IMR-90 (cell line): ENCODE measurements at regions not wholly inside any gene's neighbourhood (a gene's known extent, or its start where the extent isn't known, plus 50 kb on each side); places are given as distances from the start of the nearest gene placed in this dataset.

Experiments
- BHLHE40 ChIP-seq: fragments of 150-350 bp; IDR thresholded peaks from 2 replicates; pipeline ENCODE4 v1.6.1; 2016; ENCODE audit warnings: mild to moderate bottlenecking, low read depth, low read length
- CEBPB ChIP-seq: IDR thresholded peaks from 2 replicates; pipeline ENCODE4 v1.6.1; 2012; ENCODE audit warnings: low read depth, low read length, improper control_type of control experiment
- CTCF ChIP-seq: conservative IDR thresholded peaks from 2 replicates; pipeline ENCODE4 v1.5.1; 2012; ENCODE audit warnings: mild to moderate bottlenecking, low read depth, low read length, improper control_type of control experiment
- ELK1 ChIP-seq: fragments of 150-350 bp; IDR thresholded peaks from 2 replicates; pipeline ENCODE4 v1.6.1; 2016; ENCODE audit warnings: low read depth, mild to moderate bottlenecking, low read length, moderate library complexity, borderline replicate concordance
- FOS ChIP-seq: fragments of 150-350 bp; IDR thresholded peaks from 2 replicates; pipeline ENCODE4 v1.6.1; 2016; ENCODE audit warnings: low read depth, low read length
- MAFK ChIP-seq: IDR thresholded peaks from 2 replicates; pipeline ENCODE4 v1.6.1; 2012; ENCODE audit warnings: low read depth, low read length, improper control_type of control experiment
- MAZ ChIP-seq: IDR thresholded peaks from 2 replicates; pipeline ENCODE4 v1.6.1; 2012; ENCODE audit warnings: low read depth, mild to moderate bottlenecking, low read length, improper control_type of control experiment, moderate library complexity, borderline replicate concordance
- MXI1 ChIP-seq: IDR thresholded peaks from 2 replicates; pipeline ENCODE4 v1.6.1; 2012; ENCODE audit warnings: low read depth, mild to moderate bottlenecking, low read length, moderate library complexity, borderline replicate concordance
- POLR2A ChIP-seq: IDR thresholded peaks from 2 replicates; pipeline ENCODE4 v1.6.1; 2012; ENCODE audit warnings: mild to moderate bottlenecking, low read depth, low read length
- RAD21 ChIP-seq: IDR thresholded peaks from 2 replicates; pipeline ENCODE4 v1.6.1; 2012; ENCODE audit warnings: low read length, improper control_type of control experiment
- RCOR1 ChIP-seq: IDR thresholded peaks from 2 replicates; pipeline ENCODE4 v1.6.1; 2012; ENCODE audit warnings: mild to moderate bottlenecking, low read length, improper control_type of control experiment; ENCODE audit not compliant: insufficient replicate concordance
- RFX5 ChIP-seq: IDR thresholded peaks from 2 replicates; pipeline ENCODE4 v1.8.0; 2012; ENCODE audit warnings: low read depth, mild to moderate bottlenecking, low read length, moderate library complexity
- SMC3 ChIP-seq: fragments of 150-350 bp; IDR thresholded peaks from 2 replicates; pipeline ENCODE4 v1.6.1; 2016; ENCODE audit warnings: low read depth, mild to moderate bottlenecking, antibody characterized with exemption, low read length, moderate library complexity
- USF2 ChIP-seq: fragments of 150-350 bp; IDR thresholded peaks from 2 replicates; pipeline ENCODE4 v1.6.1; 2017; ENCODE audit warnings: mild to moderate bottlenecking, antibody characterized with exemption, low read length, low read depth

- TF ChIP-seq SMC3 (no peak), CTCF (no peak), CEBPB (peak; percentile 15; the same call in 1 of the 2 replicates), MAFK (no peak), RAD21 (no peak), RCOR1 (no peak), POLR2A (no peak), USF2 (no peak), RFX5 (no peak), BHLHE40 (no peak), MXI1 (no peak), MAZ (no peak), ELK1 (no peak), FOS (no peak)
Measured at GRCh38 chr3:111303760-111304159, 232.1 kb downstream of the NECTIN3 start.
